ENCODE measurements at regions not wholly inside any gene's neighbourhood (a gene's known extent, or its start where the extent isn't known, plus 50 kb on each side); places are given as distances from the start of the nearest gene placed in this dataset.

DNA sequence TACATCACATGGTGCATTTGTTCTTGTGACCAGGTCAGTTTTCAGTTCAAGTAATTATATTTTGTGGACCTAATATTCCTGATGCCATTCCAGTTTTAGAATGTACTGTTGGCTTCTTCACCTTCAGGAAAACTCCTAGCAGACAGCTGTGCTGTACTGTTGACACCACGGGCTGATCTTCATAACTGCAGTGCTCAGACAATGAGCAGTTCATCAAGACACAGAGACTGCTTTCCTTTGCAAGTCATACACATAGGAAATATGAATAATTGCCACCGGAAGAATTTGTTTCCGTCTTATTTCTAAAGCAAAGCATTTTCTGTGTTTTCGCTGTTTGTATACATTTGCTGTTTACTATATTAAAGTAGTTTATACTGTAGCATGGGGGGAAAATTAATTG lies 89.8 kb downstream of the C6orf118 start:
- WGBS (ENCODE audit: low lambda C conversion rate, missing lambda C conversion rate), result 88% methylated on average over 4 of the region's 4 CpGs
- Histone ChIP-seq H3K27ac (no peak overlapping the region), H3K27me3 (no peaks in the 10 kb centered on the region), H3K4me2 (no peak overlapping the region), H2AFZ (no peak overlapping the region), H3K9me3 (ENCODE audit: low read depth) (no peaks in the 10 kb centered on the region), H3K4me1 (ENCODE audit: insufficient read depth) (no peaks in the 10 kb centered on the region), H3K9me2 (replicated peaks; ENCODE audit: insufficient read depth) (no peaks in the 10 kb centered on the region), H3K4me3 (no peak overlapping the region), H3K79me2 (no peaks in the 10 kb centered on the region), H3K36me3 (replicated peaks; ENCODE audit: insufficient read depth, low read depth) (no peaks in the 10 kb centered on the region), H4K20me1 (ENCODE audit: insufficient read depth, poor library complexity, severe bottlenecking) (no peaks in the 10 kb centered on the region)
- TF ChIP-seq EZH2phosphoT487 (IDR thresholded peaks at IDR 0.05; ENCODE audit: low read depth, severe bottlenecking, unreplicated experiment) (no peak), EZH2 (IDR thresholded peaks at IDR 0.05; ENCODE audit: borderline replicate concordance) (no peak)
- TF ChIP-seq, protein P1, sequence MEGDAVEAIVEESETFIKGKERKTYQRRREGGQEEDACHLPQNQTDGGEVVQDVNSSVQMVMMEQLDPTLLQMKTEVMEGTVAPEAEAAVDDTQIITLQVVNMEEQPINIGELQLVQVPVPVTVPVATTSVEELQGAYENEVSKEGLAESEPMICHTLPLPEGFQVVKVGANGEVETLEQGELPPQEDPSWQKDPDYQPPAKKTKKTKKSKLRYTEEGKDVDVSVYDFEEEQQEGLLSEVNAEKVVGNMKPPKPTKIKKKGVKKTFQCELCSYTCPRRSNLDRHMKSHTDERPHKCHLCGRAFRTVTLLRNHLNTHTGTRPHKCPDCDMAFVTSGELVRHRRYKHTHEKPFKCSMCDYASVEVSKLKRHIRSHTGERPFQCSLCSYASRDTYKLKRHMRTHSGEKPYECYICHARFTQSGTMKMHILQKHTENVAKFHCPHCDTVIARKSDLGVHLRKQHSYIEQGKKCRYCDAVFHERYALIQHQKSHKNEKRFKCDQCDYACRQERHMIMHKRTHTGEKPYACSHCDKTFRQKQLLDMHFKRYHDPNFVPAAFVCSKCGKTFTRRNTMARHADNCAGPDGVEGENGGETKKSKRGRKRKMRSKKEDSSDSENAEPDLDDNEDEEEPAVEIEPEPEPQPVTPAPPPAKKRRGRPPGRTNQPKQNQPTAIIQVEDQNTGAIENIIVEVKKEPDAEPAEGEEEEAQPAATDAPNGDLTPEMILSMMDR (IDR thresholded peaks at IDR 0.05; ENCODE audit: poor library complexity), result no peak
- DNase-seq (ENCODE audit: low spot score), result no peak

DNA sequence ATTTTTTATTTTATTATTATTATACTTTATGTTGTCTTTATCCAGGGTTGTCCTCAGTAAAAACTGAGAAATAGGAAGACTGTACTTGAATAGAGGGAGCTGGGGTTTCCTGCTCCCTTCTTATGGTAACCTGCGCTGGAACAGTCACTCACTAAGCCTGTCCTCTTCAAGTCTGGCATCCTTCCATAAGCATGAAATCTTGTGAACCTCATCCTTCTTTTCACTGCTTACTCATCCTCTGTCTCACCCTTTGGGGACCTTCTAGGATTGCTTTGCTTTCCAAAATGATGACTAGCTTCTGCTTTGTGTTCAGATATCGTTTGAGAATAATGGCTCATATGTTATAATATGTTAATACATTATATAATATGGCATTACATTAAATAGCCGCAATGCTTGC lies 90.6 kb downstream of the C6orf118 start:
- TF ChIP-seq, protein P1 (IDR thresholded peaks at IDR 0.05; ENCODE audit: poor library complexity), result no peak
- TF ChIP-seq EZH2phosphoT487 (IDR thresholded peaks at IDR 0.05; ENCODE audit: low read depth, severe bottlenecking, unreplicated experiment) (no peak), EZH2 (IDR thresholded peaks at IDR 0.05; ENCODE audit: borderline replicate concordance) (no peak)
- H3K4me1 ChIP-seq (ENCODE audit: insufficient read depth), result no peaks in the 10 kb centered on the region
- H3K9me3 ChIP-seq (ENCODE audit: low read depth), result no peaks in the 10 kb centered on the region
- H3K27ac ChIP-seq, result no peak overlapping the region
- no peak for DNase-seq (ENCODE audit: low spot score)
- no peaks in the 10 kb centered on the region for H3K9me2 ChIP-seq (replicated peaks; ENCODE audit: insufficient read depth)
- H3K4me3 ChIP-seq, result no peak overlapping the region
- no peaks in the 10 kb centered on the region for H3K36me3 ChIP-seq (replicated peaks; ENCODE audit: insufficient read depth, low read depth)
- H3K4me2 ChIP-seq, result no peak overlapping the region
- no peaks in the 10 kb centered on the region for H3K27me3 ChIP-seq
- no peaks in the 10 kb centered on the region for H4K20me1 ChIP-seq (ENCODE audit: insufficient read depth, poor library complexity, severe bottlenecking)
- H2AFZ ChIP-seq, result no peak overlapping the region
- no peaks in the 10 kb centered on the region for H3K79me2 ChIP-seq
- WGBS (ENCODE audit: low lambda C conversion rate, missing lambda C conversion rate), result 86% methylated on average over 3 of the region's 3 CpGs

DNA sequence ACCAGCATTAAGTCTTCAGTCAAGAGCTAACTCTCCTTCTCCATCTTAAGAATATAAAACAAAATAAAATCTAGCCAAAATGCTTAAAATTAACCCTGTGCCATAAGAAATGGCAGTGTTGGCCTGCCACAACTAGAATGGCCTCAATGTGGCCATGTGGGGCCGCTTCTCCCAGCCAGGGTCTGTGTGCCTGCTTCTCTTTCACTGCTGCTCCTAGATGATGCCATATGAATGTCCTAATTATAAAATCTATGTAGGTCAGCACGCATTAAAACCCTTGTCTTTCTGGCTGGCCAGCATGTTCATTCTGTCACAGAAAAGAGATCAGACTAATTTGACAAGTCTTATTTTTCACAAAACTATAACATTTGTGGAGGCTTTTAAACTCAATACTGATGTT lies 102.6 kb downstream of the C6orf118 start:
- Histone ChIP-seq H3K4me2 (no peak overlapping the region), H3K27ac (no peak overlapping the region), H3K4me1 (ENCODE audit: insufficient read depth) (no peaks in the 10 kb centered on the region), H3K9me3 (ENCODE audit: low read depth) (no peaks in the 10 kb centered on the region), H3K9me2 (replicated peaks; ENCODE audit: insufficient read depth) (no peaks in the 10 kb centered on the region), H3K27me3 (no peaks in the 10 kb centered on the region), H4K20me1 (ENCODE audit: insufficient read depth, poor library complexity, severe bottlenecking) (no peaks in the 10 kb centered on the region), H3K79me2 (no peaks in the 10 kb centered on the region), H3K36me3 (replicated peaks; ENCODE audit: insufficient read depth, low read depth) (no peaks in the 10 kb centered on the region), H2AFZ (no peak overlapping the region), H3K4me3 (no peak overlapping the region)
- no peak for DNase-seq (ENCODE audit: low spot score)
- 77% methylated on average over 2 of the region's 2 CpGs for WGBS (ENCODE audit: low lambda C conversion rate, missing lambda C conversion rate)
- TF ChIP-seq EZH2 (IDR thresholded peaks at IDR 0.05; ENCODE audit: borderline replicate concordance) (no peak), EZH2phosphoT487 (IDR thresholded peaks at IDR 0.05; ENCODE audit: low read depth, severe bottlenecking, unreplicated experiment) (no peak)
- TF ChIP-seq, protein P1 (IDR thresholded peaks at IDR 0.05; ENCODE audit: poor library complexity), result no peak

DNA sequence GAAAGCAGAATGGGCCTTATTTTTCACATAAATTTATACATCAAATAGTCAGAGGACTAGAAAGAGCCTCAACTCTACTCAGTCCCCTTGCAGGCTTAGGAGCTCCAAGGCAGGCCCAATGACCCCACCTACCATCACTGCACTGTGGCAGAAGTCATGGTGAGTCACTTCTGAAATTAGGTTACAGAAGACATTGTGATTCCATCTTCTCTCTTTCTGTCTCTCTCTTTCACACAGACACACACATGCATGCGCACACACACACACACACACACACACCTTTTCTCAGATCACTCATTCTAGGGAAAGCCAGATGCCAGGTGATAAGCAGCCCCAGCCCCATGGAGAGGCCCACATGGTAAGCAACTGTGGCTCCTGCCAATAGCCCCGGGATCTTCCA lies 103.8 kb downstream of the C6orf118 start:
- TF ChIP-seq, protein P1 (IDR thresholded peaks at IDR 0.05; ENCODE audit: poor library complexity), result no peak
- TF ChIP-seq EZH2 (IDR thresholded peaks at IDR 0.05; ENCODE audit: borderline replicate concordance) (no peak), EZH2phosphoT487 (IDR thresholded peaks at IDR 0.05; ENCODE audit: low read depth, severe bottlenecking, unreplicated experiment) (no peak)
- Histone ChIP-seq H3K27me3 (no peaks in the 10 kb centered on the region), H3K27ac (no peak overlapping the region), H3K79me2 (no peaks in the 10 kb centered on the region), H3K9me2 (replicated peaks; ENCODE audit: insufficient read depth) (no peaks in the 10 kb centered on the region), H2AFZ (no peak overlapping the region), H3K9me3 (ENCODE audit: low read depth) (no peaks in the 10 kb centered on the region), H3K36me3 (replicated peaks; ENCODE audit: insufficient read depth, low read depth) (no peaks in the 10 kb centered on the region), H4K20me1 (ENCODE audit: insufficient read depth, poor library complexity, severe bottlenecking) (no peaks in the 10 kb centered on the region), H3K4me1 (ENCODE audit: insufficient read depth) (no peaks in the 10 kb centered on the region), H3K4me3 (no peak overlapping the region), H3K4me2 (no peak overlapping the region)
- 95% methylated on average over 2 of the region's 2 CpGs for WGBS (ENCODE audit: low lambda C conversion rate, missing lambda C conversion rate)
- no peak for DNase-seq (ENCODE audit: low spot score)
